HG02840 (cell line): ENCODE measurements at regions not wholly inside any gene's neighbourhood (a gene's known extent, or its start where the extent isn't known, plus 50 kb on each side); places are given as distances from the start of the nearest gene placed in this dataset.

Experiments used
- ATAC-seq: cut with Tn5 transposase; IDR thresholded peaks from one replicate; pipeline ENCODE4 v1.9.1; 2021; ENCODE audit warnings: mild to moderate bottlenecking, moderate library complexity, moderate number of reproducible peaks; ENCODE audit not compliant: unreplicated experiment, low FRiP score

DNA sequence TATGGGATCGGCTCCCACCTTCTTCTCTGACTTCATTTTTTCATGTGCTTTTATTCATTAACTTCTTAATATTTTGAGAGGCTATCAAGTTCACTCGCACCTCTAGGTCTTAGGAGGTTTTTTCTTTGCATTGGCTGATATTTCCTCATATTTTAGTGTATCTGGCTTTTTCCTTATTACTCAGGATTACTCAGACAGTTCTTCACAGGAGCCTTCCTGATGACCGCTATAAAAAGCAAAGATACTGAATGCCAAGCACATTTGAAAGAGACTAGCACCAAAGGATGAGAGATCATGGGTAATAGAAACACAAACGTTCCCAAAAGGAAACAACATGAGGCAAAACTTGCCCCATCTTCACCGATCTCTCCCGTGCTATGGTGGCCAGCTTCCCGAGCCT, 409.2 kb upstream of the KLF6 start:
- no peak for ATAC-seq

GRCh38 chr10:4191894-4192293, 406.9 kb upstream of the KLF6 start:
- no peak for ATAC-seq

DNA sequence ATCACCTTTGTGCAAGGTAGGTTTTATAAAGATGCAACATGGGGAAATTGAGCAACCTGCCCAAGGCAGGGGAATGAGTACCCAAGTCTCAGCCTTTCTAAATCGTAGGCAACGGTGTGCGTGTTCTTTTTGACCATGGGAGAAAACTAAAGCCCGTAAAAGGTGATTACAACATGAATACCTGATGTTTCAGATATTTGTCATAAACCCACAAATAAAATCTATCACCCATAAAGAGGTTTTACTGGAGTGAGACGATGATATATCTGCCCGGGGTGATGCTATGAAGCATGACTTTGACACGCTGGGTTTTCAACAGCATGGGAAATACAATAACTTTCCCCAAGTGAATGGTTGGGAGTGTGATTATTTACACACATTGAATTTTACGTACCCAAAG, 406.3 kb upstream of the KLF6 start:
- ATAC-seq = no peak

DNA sequence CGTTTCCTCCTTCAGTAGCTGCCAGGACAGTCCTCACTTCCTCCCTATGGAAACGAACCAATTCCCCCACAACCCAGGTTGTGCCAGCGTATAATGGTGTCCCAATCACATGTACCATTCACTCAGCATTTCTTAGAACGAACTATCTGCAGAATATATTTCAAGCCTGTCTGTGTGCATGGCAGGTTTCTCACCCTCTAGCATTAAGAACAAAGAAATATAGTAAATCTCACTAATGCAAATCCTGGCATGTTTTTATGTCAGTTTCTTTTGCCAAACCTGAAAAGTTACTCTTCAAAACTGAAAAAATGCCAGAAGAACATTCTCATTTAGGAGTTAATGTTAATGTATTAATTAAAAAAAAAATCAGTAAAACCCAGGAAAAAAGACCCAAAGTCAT, 405.9 kb upstream of the KLF6 start:
- ATAC-seq = no peak

DNA sequence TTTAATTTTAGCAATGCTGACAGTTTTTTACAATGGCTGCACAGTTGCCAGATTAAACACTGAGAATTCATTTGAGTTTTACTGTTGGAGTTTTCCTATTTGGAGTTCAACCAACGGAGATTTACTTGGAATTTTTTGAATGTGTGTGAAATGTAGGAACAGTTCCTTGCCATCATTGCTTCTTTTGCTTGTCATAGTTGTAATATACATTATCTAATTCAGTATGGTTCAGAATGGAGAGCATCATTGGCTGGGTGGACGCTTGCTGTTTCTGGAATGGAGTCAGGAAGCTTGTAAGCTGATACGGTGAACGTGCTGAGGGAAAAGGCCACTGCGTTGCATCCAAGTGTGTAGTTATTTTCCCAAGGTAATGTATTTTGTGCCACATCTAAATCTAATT, 404.3 kb upstream of the KLF6 start:
- no peak for ATAC-seq

GRCh38 chr10:4188406-4188805, 403.4 kb upstream of the KLF6 start:
- ATAC-seq = no peak

DNA sequence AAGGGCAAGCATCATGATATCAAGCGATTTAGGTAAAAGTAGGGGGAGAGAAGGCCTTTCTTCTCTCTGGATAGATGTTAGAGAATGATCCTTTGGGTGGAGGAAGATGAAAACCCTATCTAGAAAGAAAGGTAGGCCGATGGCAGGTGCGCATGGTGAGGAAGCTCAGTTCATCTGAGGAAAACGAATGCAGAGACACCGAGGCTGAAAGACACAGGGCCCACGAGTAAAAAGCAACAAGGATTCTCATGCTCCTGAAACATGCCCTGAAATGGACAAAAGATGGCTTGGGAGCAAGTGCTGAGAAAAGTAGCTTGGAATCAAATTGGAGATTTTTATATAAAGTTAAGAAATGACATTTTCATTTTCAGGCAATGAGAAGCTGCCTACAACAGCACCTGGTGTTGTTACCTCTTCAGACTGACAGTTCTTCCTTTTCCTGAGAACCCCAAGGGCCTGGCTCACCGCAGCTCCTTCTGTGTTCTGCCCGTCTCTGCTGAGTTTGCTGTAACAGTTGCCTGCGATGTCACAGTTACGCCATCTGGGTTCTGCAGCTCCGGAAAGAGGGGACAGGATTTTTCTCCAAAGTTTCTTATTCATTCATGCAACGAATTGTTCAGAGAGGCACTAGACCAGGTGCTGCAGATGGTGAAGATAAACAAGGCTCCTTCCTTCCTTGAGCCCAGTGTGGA, 402.0 kb upstream of the KLF6 start:
- ATAC-seq = no peak

DNA sequence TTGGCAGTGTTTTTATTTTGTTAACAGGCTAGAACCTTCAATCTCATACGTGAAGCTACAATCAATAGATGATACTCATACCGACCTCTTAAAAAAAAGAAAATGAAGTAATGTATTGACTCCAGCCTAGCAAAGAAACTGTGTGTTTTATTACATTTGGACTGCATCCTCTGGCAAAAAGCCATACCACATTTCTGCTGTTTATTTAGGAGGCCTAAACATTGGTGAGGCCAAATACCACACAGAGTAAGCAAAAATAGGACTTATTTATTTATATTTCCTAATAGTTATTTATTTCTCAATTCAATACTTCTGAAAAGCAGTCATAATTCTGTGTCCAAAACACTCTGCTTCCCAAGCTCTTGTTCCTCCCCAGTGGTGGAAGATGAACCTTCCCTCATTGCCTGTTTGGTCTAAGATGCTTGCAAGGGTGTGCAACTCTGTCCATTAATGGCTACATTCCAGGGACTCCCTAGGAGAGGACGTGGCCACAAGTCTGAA, 398.8 kb upstream of the KLF6 start:
- ATAC-seq = no peak

DNA sequence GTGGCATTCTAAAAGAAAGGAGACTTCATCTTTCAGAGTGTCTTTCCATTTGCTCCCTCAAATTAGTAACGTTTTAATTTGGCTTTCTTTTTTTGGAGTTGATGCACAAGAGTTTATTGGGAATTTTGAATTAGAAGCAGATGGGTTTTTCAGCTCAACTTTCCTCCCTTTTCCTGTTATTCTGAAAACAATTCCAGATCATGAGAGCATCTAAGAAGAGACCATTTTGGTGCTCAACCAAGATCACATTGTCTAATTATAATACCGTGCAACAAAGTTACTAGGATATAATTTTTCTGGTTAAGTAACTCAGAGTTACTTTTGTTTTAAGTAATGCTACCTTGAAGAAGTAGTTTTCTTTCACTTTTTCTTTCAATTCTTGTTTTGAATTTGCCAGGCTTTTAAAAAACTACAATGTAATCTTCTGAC, 396.6 kb upstream of the KLF6 start:
- no peak for ATAC-seq

DNA sequence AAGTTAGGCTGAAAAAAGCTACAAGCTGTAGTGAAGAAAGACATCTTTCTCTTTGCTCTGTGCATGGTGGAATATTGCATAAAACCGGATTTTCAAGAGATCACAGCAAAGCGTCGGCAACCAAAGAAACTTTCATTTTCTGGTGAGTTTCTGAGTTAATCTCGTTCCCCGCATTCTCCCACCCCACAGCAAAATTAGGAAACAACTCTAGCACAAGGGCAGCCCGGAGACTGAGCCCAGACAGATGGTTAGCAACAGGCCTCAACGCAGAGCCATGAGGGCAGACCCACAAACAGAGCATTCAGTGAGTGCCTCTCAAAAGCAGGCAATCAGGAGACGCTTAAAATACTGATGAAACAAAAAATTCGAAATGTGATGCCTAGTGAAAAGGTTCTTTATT, 396.1 kb upstream of the KLF6 start:
- no peak for ATAC-seq

- ATAC-seq = no peak
Observed at GRCh38 chr10:4177791-4178190, 392.8 kb upstream of the KLF6 start.

- ATAC-seq = no peak
Observed at GRCh38 chr10:4176500-4177281, 391.7 kb upstream of the KLF6 start.

GRCh38 chr10:4174197-4174596, 389.2 kb upstream of the KLF6 start:
- no peak for ATAC-seq

- no peak for ATAC-seq
Observed at GRCh38 chr10:4170633-4171314, 385.8 kb upstream of the KLF6 start.

- no peak for ATAC-seq
Observed at GRCh38 chr10:4170181-4170580, 385.2 kb upstream of the KLF6 start.

- ATAC-seq = no peak
Observed at GRCh38 chr10:4169448-4169847, 384.4 kb upstream of the KLF6 start.

DNA sequence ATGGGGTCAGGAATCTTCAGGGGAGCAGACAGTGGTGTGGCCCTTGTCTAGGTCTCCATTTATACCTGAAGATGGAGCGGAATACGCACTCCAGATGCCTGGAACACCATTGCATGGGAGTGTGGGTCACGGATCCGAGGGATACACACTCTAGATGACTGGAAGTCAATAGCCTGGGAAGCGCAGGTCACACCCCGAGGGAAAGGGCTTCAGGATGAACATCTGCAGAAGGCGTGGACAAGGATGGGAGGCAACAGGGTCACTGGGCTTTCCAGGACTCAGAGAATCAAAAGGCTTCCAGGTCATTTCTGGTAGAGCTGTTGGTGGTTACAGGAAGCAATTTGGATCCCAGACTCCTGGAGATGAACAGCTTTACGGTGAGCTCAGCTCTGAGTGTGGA, 382.2 kb upstream of the KLF6 start:
- ATAC-seq = no peak

DNA sequence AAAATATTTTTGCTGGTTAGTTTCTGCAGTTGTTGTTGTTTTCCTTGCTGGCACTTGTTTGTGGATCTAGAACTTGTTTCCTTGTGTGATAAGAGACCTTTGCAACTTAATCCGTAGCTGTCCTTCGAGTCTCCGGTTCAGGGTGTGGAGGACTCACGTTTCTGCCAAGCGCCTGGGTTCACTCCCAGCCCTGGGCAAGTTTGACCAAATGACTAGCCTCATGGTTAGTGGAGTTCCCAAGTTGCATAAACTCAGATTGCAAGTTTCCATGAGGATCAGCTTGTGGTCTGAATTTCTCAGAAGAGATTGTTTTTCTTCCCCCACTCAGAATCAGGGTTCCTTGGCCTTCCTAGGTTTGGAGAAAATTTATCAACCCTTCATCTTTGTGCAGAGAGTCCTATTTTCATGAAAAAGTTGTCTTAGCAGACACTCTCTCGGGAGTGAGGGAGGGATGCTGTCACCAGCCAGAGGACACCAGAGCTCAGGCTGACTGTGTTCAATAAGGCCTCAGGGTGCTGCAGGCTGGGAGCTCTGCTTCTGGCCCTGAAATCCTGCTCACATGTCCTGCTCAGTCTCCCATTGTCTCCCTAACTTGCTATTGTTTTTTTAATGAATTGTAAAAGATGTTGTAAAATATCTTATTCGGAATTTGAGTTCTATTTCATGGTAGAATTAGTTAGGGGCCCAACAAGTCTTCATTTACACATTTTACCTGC, 377.7 kb upstream of the KLF6 start:
- ATAC-seq = no peak

DNA sequence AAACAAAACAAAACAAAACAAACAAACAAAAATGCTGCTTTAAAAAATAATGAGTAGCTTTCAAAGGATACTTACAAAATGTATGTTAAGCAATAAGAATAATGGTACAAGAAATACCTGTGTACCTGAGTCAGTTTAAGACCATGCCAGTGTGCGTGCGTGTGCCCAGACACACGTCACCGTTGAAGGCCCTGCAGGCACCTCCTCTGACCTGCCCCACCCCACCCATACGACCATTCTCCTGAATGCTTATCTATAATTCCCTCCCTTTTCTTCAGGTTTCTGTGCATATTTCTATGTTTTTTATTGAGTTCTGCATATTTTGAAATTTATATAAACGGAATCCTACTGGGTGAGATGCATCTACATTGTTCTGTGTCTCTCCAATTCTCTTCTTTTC, 374.2 kb upstream of the KLF6 start:
- no peak for ATAC-seq

DNA sequence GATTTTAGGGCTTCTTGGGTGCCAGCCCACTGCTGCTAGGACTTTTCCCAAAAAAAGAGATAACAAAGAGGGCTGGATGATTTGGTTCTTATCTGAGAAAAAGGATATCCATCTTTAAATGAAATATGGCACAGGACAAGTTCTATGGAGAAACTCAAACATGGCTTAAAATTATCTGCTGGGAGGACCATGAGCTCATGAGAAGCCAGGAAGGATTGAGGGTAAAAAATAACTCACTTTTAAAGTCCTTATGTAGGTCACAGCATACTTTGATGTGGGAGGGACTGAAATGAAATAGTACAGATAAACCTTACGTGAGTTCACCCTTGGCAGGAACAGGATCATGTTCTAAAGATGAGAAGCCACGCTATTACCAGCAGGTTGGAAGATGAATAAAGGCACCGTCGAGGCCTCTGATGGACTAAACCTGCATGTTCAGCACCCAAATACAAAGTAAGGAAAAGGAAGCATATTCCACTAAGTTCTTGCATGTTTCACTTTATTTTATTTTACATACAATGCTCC, 369.2 kb upstream of the KLF6 start:
- no peak for ATAC-seq

- ATAC-seq = no peak
Observed at GRCh38 chr10:4151466-4151865, 366.5 kb upstream of the KLF6 start.
